ENCODE measurements at regions not wholly inside any gene's neighbourhood (a gene's known extent, or its start where the extent isn't known, plus 50 kb on each side); places are given as distances from the start of the nearest gene placed in this dataset.

- no peaks in the 10 kb centered on the region for H3K79me1 ChIP-seq (ENCODE audit: insufficient read depth, low read depth, low read length, poor library complexity, severe bottlenecking)
- H4K5ac ChIP-seq (ENCODE audit: insufficient read length, low read depth, low read length): no peak overlapping the region
- no peak overlapping the region for H3K4me2 ChIP-seq (ENCODE audit: insufficient read depth, insufficient read length, low read length)
- no peak overlapping the region for H3K56ac ChIP-seq (ENCODE audit: insufficient read length, low read depth, low read length)
- no peak overlapping the region for H4K8ac ChIP-seq (replicated peaks; ENCODE audit: insufficient read length, low read depth, low read length)
- no peaks in the 10 kb centered on the region for H3K23me2 ChIP-seq (ENCODE audit: insufficient read length, low read depth, low read length, poor library complexity, severe bottlenecking)
- no peak overlapping the region for H2BK20ac ChIP-seq (ENCODE audit: low read depth, low read length, poor library complexity, severe bottlenecking)
- H3K27me3 ChIP-seq (ENCODE audit: insufficient read depth, low read length): no peaks in the 10 kb centered on the region
- H2BK15ac ChIP-seq (ENCODE audit: low read depth, low read length): no peak overlapping the region
- H3K18ac ChIP-seq (ENCODE audit: insufficient read length, low read depth, low read length): no peak overlapping the region
- H3K27ac ChIP-seq (ENCODE audit: insufficient read length, low read depth, low read length): no peak overlapping the region
- H3K79me2 ChIP-seq (ENCODE audit: insufficient read depth, low read length): no peaks in the 10 kb centered on the region
- H3K9ac ChIP-seq (ENCODE audit: extremely low read depth, insufficient read length, low read length): no peak overlapping the region
- no peak overlapping the region for H3T11ph ChIP-seq (ENCODE audit: low read length)
- no peaks in the 10 kb centered on the region for H4K20me1 ChIP-seq (ENCODE audit: control insufficient read depth, insufficient read depth, insufficient read length)
- H3K27ac Mint-ChIP-seq: no peak overlapping the region
- H3K9me3 Mint-ChIP-seq: no peaks in the 10 kb centered on the region
- no peak overlapping the region for H3K4ac ChIP-seq (ENCODE audit: low read depth, low read length)
- H2AK5ac ChIP-seq (ENCODE audit: insufficient read length, low read length): no peak overlapping the region
- no peak for DNase-seq
- H3K23ac ChIP-seq (ENCODE audit: insufficient read length, low read depth, low read length): no peak overlapping the region
- peaks cover 4% of the 10 kb centered on the region for H3K27me3 Mint-ChIP-seq (ENCODE audit: low read depth)
- H2BK120ac ChIP-seq (ENCODE audit: low read depth, low read length, poor library complexity, severe bottlenecking): no peak overlapping the region
- no peak for TF ChIP-seq CTCF (conservative IDR thresholded peaks at IDR 0.05)
- no CpG with 5 or more reads among the region's 3 CpGs for WGBS (ENCODE audit: extremely low coverage, insufficient read length, low lambda C conversion rate)
- H3K4me1 ChIP-seq (ENCODE audit: insufficient read depth, low read length): no peaks in the 10 kb centered on the region
- no peak overlapping the region for H3K14ac ChIP-seq (ENCODE audit: insufficient read depth, low read length)
- H3K9me3 ChIP-seq (ENCODE audit: control insufficient read depth, low read depth, low read length): no peaks in the 10 kb centered on the region
- H2AFZ ChIP-seq (ENCODE audit: low read length): no peak overlapping the region
- H3K4me1 Mint-ChIP-seq: 0 out of 4 replicates have a peak, but pooled peaks cover 0 to 2% of the 10 kb centered on the region in 2 experiments
- no peak overlapping the region for H3K4me3 Mint-ChIP-seq
- no peak overlapping the region for H4K91ac ChIP-seq (ENCODE audit: insufficient read length, low read depth, low read length)
- H2BK5ac ChIP-seq (ENCODE audit: insufficient read length, low read length): no peak overlapping the region
- H3K36me3 Mint-ChIP-seq (ENCODE audit: insufficient read depth in 1 of 3, low read depth in 3 of 3): no peaks in the 10 kb centered on the region
- no peak overlapping the region for H2BK12ac ChIP-seq (ENCODE audit: insufficient read length, low read depth, low read length)
Observed at GRCh38 chr4:173821876-173822275, 291.8 kb upstream of the HAND2 start.
